AG04449 (cell line): ENCODE measurements at regions not wholly inside any gene's neighbourhood (a gene's known extent, or its start where the extent isn't known, plus 50 kb on each side); places are given as distances from the start of the nearest gene placed in this dataset.

Experiments
- CTCF ChIA-PET: fragments of 350-600 bp; formaldehyde crosslinking; extraction: SDS; loops from one replicate; lab custom pipeline; 2021; ENCODE audit warnings: antibody characterized with exemption; lab: Yijun Ruan, JAX
- POLR2A ChIA-PET: fragments of 400-600, 350-600 bp; formaldehyde crosslinking; extraction: SDS; loops from one replicate; lab custom pipeline; 2020; ENCODE audit warnings: antibody characterized with exemption, inconsistent platforms; lab: Yijun Ruan, JAX
- DNase-seq: peaks from one replicate; pipeline ENCODE4 v3.0.0-alpha.2; 2010; ENCODE audit warnings: low read depth, low spot score
- H3K4me3 ChIP-seq: 2 replicates; pipeline ENCODE4 v1.5.1; 2011; ENCODE audit warnings: low read depth, mild to moderate bottlenecking, control low read depth, low read length
- CTCF ChIP-seq: IDR thresholded peaks from one replicate; pipeline ENCODE4 v1.5.1; 2011; ENCODE audit warnings: mild to moderate bottlenecking, moderate library complexity, low read length, control low read depth, inconsistent platforms; ENCODE audit not compliant: insufficient read depth; ENCODE audit errors: missing control alignments

GRCh38 chr1:232440325-232441035, 189.5 kb downstream of the SIPA1L2 start:
- no peak for DNase-seq
- no peak overlapping the region for H3K4me3 ChIP-seq
- no peak for TF ChIP-seq CTCF
- ChIA-PET POLR2A (no interaction called here), CTCF (no interaction called here)

- no peak overlapping the region for H3K4me3 ChIP-seq
- ChIA-PET POLR2A (no interaction called here), CTCF (no interaction called here)
- TF ChIP-seq CTCF: no peak
- DNase-seq: no peak
These were observed 190.9 kb downstream of the SIPA1L2 start for GRCh38 chr1:232439011-232439410.

DNA sequence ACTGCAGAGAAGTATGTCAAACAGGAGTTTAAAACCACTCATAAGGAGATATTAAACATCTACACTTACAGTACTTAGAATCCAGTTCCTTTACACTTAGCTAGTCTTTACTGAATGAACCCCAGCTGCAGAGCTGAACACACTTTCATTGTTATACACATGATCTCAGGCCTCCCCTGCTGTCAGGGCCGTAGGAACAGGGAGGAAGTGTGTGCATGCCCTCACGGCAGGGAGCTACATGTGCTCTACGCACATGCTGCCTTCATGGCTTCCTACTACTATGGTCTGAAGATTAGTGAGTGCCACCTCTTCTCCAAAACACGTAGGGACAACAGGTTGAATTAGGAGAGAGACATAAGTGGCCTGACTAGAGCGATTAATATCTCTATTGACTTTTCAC, 191.5 kb downstream of the SIPA1L2 start:
- no peak for TF ChIP-seq CTCF
- ChIA-PET POLR2A (no interaction called here), CTCF (no interaction called here)
- no peak for DNase-seq
- H3K4me3 ChIP-seq: no peak overlapping the region

DNA sequence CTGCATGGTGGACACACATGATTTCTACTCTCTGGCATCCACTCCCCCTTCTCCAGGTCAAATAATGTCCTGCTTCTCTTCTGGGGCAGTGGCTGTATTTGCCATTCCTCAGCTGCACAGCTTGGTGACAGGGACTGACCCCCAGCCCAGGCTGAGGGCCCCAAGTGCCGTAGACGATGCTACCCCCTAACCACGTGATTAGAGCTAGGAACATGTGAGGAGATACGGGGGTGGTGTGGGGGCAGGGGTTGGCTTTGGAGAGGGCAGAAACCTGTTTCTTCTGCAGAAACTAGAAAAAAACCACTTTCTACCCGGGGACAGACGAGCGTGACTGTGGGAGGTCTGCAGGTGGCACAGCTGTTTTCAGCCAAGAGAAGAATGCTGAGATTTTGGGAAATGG, 192.4 kb downstream of the SIPA1L2 start:
- no peak for TF ChIP-seq CTCF
- no peak for DNase-seq
- POLR2A ChIA-PET: no interaction called here
- no peak overlapping the region for H3K4me3 ChIP-seq
- CTCF ChIA-PET: no interaction called here

DNA sequence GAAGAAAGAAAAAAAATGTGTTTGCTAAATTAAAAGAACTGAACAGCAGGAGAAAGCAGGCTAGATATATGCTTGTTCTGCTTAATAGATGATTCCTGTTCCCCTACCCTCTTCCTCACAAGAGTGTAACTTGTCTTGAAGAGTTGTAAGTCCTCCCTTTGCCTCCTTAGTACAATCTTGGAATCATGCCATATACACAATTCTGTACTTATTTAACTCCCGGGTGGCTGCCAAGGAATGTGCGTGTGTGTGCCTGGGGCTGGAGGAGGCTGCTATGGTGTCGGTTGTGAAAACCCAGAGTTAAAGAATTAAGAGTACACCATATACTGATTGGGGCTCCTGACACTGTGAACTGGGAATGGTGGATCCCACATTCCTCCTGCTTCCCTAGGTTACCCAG, 194.2 kb downstream of the SIPA1L2 start:
- TF ChIP-seq CTCF: no peak
- DNase-seq: no peak

DNA sequence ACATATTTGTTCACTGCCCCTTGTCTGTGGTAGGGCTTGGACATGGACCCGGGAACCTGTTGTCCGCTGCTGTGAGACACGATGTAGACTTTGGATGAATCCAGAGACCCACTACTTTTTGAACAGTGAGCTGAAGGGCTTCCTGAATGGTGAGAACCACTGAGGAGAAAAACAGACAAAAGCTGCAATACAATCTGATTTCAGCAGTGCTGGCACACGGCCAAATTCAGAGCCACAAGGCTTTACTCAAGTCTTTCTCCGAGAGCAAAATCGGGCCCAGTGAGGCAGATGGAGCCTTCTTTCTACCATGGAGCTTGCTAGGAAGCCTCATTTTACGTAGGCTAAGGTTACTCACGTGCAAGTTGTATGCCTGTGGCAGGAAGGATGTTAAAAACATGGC, 197.6 kb downstream of the SIPA1L2 start:
- POLR2A ChIA-PET: no interaction called here
- TF ChIP-seq CTCF: no peak
- CTCF ChIA-PET: no interaction called here
- no peak for DNase-seq
- no peak overlapping the region for H3K4me3 ChIP-seq

More for the DNA sequence above, 194.2 kb downstream of the SIPA1L2 start:
- CTCF ChIA-PET: no interaction called here
- H3K4me3 ChIP-seq: no peak overlapping the region
- POLR2A ChIA-PET: no interaction called here
